Epithelial cell of esophagus (primary cell): ENCODE measurements at regions not wholly inside any gene's neighbourhood (a gene's known extent, or its start where the extent isn't known, plus 50 kb on each side); places are given as distances from the start of the nearest gene placed in this dataset.

Source experiments
- DNase-seq: peaks from one replicate; pipeline ENCODE4 v3.0.0; 2010; ENCODE audit warnings: low read depth
- H3K4me3 ChIP-seq: 2 replicates; pipeline ENCODE4 v1.5.1; 2011; ENCODE audit warnings: mild to moderate bottlenecking, low read length, control low read depth
- CTCF ChIP-seq: IDR thresholded peaks from 2 replicates; pipeline ENCODE4 v1.5.1; 2011; ENCODE audit warnings: low read depth, mild to moderate bottlenecking, low read length, control low read depth, inconsistent platforms; ENCODE audit not compliant: insufficient read depth; ENCODE audit errors: missing control alignments

DNA sequence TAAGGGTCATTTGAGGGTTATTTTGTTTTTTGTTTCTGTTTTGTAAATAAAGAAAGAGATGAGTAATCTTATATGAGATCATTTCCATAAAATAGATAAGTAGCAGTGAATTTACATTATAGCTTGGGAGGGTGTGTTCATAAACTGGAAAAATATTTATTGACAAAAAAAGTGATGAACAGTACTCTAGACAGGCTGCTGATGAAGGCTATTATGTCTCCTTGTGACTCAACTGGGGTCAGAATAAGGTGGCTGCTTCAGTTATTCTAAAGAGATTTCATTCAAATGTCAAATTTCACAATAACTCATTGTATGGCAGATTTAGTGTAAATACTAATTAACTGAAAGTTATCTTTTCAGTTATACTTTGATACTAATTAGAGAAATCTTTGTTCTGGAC, 251.1 kb upstream of the CMC1 start:
- no peak overlapping the region for H3K4me3 ChIP-seq
- TF ChIP-seq CTCF = no peak
- DNase-seq = peak; percentile 37

- no peak for TF ChIP-seq CTCF
- peak; percentile 88 for DNase-seq
- H3K4me3 ChIP-seq = no peak overlapping the region
These were observed 250.6 kb upstream of the CMC1 start for GRCh38 chr3:27990837-27991236.

DNA sequence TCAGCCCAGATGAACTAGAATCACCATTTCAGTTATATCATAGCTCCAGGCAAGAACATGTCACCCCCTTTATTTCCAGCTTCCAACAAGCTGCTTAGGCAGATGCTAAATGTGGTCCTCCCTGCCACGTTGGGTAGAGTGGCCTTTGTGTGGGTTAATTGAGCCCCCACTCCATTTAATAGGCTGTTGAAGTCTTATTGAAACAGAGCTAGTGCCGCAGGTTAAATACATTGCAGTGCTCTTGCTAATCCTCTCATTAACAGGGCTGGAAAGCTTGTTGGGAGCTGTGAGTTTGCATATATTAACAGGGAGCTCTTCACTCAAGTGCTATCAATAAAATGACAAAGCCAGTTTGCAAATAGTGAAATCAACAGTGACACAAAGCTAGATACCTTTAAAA, 248.4 kb upstream of the CMC1 start:
- H3K4me3 ChIP-seq = no peak overlapping the region
- DNase-seq = no peak
- TF ChIP-seq CTCF = no peak

DNA sequence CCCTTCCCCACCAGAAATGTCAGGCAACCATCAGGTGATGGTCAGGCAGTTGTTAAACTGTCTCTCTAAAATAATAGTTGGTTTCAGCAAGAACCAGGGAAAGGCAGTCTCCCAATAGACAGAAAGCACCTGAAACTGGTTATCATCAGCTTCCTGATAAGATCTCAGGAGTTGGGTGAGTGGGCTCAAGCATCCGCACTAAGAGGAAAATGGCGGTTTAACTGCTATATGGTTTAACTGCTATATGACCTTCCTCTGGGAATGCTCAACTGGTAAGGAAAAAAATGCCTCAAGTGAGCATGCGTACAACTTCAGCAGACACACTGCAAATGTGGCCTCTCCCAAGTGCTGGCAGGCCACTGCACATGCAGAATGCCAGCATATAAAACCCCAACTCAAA, 240.8 kb upstream of the CMC1 start:
- H3K4me3 ChIP-seq = no peak overlapping the region
- TF ChIP-seq CTCF = no peak
- no peak for DNase-seq

DNA sequence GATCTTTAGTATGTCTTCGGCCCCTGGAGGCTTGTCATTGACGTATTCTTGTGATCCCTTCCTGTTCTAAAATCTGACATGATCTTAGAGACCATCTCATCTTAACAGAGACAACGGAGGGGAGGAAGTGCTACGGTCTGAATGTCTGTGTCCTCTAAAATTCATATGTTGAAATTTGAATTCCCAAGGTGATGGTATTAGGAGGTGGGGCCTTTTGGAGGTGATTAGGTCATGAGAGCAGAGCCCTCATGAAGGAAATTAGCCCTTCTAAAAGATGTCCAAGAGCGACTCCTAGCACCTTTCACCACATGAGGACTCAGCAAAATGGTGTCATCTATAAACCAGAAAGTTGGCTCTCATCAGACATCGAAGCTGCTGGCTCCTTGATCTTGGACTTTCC, 233.2 kb upstream of the CMC1 start:
- no peak for DNase-seq
- no peak for TF ChIP-seq CTCF
- no peak overlapping the region for H3K4me3 ChIP-seq

GRCh38 chr3:28012830-28013229, 228.6 kb upstream of the CMC1 start:
- DNase-seq = no peak
- no peak for TF ChIP-seq CTCF
- no peak overlapping the region for H3K4me3 ChIP-seq

DNA sequence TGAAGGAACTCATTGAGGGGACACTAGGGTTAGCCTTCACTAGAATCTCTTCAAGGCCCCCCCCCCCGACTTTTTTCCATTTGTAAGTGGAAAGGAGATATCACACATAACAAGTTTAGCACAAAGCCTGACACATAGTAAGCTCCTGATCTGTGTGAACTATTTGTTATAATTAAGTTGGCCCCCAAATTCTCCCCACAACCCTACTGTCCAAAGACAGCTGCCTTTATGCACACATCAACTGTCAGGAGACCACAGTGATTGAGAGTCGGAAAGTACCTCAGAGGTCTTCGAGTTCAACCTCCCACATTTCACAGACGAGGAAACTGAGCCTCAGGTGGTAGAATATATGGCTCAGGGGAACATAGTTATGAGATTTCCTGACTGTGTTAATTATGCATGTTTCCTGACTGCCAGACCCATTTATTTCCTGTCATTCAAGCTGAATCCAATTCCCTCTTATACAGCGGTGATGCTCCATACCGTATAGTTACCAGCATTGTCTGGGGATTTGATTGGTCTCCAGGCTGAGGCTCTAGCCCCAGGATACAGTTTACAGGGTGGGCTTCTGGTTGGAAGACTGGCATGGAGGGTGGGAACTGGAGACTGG, 227.4 kb upstream of the CMC1 start:
- no peak overlapping the region for H3K4me3 ChIP-seq
- DNase-seq = no peak
- no peak for TF ChIP-seq CTCF
